COR-L47 (cell line): ENCODE measurements at regions not wholly inside any gene's neighbourhood (a gene's known extent, or its start where the extent isn't known, plus 50 kb on each side); places are given as distances from the start of the nearest gene placed in this dataset.
"Not testable (repeated sequence)": the region's sequence is repeated elsewhere in the genome, so short reads cannot be mapped to it uniquely, and the experiment has no call there.

ENCODE experiments used
- DNase-seq: peaks from one replicate; lab custom pipeline; 2025; lab: John Stamatoyannopoulos, UW

GRCh38 chr2:192645811-192646598 is 451.3 kb upstream of the TMEFF2 start:
- no peak for DNase-seq

- no peak for DNase-seq
Measured at GRCh38 chr2:192634557-192634956, 439.8 kb upstream of the TMEFF2 start.

- DNase-seq: no peak
Measured at GRCh38 chr2:192628017-192628416, 433.3 kb upstream of the TMEFF2 start.

DNA sequence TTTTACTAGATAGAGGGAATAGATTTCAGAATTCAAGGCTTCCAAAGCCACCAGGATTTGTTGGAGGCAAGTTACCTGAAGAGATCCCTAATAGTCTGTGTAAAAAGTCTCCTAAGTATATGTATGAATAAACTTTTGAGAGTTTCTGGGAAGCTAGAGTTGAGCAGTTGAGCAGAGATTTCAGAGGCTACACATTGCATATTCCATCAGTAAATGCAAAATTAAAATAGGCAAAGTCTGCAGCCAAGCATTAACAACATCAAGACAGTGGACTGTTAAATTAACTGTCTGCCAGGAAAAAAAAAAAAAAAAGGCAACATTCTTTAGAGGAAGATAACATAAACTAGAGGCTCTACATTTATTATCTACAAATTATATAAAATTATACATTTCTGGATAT is 420.4 kb upstream of the TMEFF2 start:
- DNase-seq: no peak

DNA sequence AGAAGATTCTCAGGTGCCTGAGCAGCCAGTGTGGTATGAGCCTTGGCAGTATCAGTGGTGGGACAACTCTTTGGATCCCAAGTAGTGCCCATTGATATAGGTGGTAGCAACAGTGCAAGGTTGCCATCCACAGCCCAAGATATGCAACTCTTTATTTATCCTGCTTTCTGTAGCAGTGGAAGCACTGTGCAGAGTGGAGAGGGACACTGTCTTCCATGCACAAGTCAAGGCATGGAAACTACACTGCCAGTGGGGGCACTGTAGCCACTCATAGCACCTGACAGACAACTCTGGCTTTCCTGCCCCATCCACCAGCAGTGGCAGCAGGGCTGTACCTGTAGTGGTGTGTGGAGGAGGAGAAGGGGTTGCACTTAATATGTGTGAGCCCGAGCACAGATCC is 409.6 kb upstream of the TMEFF2 start:
- DNase-seq: no peak

GRCh38 chr2:192598649-192599048 is 403.9 kb upstream of the TMEFF2 start:
- not testable (repeated sequence) for DNase-seq

DNA sequence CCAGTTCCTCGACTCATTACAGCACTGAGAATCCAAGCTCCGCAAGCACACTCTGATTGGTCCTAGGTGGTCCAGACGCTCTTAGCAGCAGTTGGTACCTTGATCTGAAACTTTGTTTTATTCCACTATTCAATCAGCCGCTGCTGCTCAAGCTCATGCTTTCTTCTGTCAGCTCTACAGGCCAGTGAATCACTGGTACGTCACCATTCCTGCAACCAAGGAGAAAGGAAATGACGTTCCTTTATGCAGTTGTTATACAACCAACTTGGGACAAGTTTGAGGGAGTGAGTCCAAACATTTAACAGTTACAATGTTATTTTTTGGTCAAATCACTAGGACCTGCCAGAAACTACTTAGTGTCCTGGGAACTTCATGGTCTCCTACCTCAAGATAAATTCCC is 398.8 kb upstream of the TMEFF2 start:
- DNase-seq: no peak

- no peak for DNase-seq
Measured at GRCh38 chr2:192591617-192592016, 396.9 kb upstream of the TMEFF2 start.

GRCh38 chr2:192585418-192585817 is 390.7 kb upstream of the TMEFF2 start:
- no peak for DNase-seq

DNA sequence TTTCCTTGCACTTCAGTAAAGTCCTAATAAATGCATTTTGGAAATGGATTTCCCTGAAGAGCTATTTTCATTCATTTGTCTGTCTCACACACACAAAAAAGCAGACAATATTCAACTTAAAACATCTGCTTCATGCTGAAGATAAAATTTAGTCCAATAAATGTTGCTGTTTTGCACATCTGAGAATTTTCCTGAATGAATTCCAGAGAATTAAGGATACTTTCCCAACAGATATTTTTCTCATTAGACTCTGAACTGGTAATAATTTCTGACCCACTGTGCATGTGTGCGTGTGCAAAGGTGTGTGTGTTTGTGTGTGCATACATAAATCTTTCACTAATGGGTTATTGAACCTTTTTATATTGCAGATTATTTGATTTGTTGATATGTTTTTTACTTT is 390.2 kb upstream of the TMEFF2 start:
- DNase-seq: no peak

- no peak for DNase-seq
Measured at GRCh38 chr2:192579965-192580700, 385.4 kb upstream of the TMEFF2 start.

GRCh38 chr2:192578780-192579179 is 384.0 kb upstream of the TMEFF2 start:
- no peak for DNase-seq

DNA sequence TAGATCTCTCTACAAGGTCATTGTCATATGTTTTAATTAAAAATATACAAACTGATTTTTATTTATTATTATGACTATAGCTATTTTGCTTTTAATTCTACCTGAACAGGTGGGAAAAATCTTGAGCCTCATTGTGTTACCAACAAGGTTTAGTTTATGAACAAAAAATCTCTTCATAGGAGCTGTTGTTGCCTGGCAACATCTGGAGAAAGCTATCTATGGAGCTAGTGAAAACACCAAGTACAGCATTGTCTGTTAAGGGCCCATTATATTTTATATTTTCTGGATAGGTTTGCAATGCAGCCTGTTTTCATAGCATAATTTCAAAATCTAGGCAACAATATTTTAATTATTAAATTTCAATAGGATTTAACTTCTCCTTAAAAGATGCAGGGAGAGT is 383.0 kb upstream of the TMEFF2 start:
- no peak for DNase-seq

DNA sequence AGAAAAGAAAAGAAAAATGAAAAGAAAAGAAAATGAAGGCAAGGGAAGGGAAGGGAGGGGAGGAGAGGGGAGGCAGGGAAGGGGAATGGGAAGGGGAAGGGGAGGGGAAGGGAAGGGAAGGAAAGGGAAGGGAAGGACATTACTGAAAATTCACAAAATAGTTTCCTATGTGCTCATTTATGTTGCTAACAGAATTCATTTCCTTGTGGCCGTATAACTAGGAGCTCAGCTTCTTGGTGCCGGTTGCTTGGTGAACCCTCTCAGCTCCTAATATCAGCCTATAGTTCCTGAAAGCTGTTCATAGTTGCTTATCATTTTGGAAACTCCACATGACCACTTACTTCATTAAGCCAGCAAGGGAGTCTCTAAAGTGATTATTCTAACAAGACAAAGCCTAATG is 379.8 kb upstream of the TMEFF2 start:
- DNase-seq: no peak

- no peak for DNase-seq
Measured at GRCh38 chr2:192571636-192572035, 376.9 kb upstream of the TMEFF2 start.

- DNase-seq: no peak
Measured at GRCh38 chr2:192570788-192571187, 376.1 kb upstream of the TMEFF2 start.

DNA sequence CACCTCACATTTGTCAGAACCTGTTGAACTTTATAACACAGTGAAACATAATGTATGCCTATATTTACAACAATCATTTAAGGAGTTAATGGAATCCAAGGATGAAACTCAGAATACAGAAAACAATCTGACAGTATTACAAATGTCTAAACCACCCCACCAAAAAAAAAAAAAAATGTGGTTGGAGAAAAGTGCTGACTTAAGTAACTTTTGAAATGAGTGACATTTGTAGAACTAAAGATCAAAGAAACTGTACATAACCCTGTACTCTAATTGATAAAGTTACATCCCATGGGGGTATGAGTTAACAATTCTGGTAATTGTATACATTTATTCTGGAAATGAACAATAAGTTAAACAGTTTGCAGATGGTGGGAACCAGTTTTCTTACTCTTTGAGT is 372.1 kb upstream of the TMEFF2 start:
- no peak for DNase-seq

- DNase-seq: no peak
Measured at GRCh38 chr2:192560326-192560725, 365.6 kb upstream of the TMEFF2 start.

- no peak for DNase-seq
Measured at GRCh38 chr2:192559587-192559986, 364.9 kb upstream of the TMEFF2 start.

GRCh38 chr2:192558637-192559036 is 363.9 kb upstream of the TMEFF2 start:
- DNase-seq: no peak

DNA sequence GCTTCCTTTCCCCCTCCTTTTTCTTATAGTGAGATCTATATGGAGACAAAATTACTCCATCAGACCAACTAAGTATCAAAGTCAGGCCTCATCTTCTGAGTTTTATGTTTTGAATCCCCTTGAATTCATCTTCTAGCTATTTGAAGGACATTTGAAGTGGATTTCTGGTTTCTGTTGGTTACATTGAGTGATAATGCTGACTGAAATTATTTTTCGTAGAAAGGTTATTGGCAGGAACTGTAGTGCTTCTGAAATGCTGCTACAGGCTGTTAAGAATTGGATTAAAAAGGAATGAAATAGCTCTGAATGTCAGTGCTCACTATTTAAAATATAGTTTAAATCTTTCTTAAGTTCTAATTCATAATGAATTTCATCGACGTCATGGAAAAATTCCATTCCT is 361.0 kb upstream of the TMEFF2 start:
- DNase-seq: no peak

GRCh38 chr2:192551760-192552159 is 357.0 kb upstream of the TMEFF2 start:
- no peak for DNase-seq

DNA sequence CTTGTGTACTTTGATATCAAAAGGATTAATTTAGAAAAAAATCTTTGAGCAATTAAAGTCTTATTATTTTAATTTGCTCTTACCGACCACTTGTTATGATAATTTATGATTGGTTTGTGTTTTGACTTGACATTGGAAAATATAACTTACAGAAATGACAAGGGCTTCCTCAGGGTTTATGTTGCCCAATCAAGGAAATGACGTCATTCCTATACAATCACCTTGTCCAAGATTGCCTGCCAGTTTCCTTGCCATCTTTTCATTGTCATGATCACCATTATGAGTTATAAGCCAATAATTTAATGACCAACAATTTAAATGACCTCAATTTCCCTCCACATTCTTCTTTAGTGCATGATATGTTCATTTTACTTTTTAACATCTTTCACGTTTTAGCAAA is 351.8 kb upstream of the TMEFF2 start:
- no peak for DNase-seq
